ENCODE measurements at regions not wholly inside any gene's neighbourhood (a gene's known extent, or its start where the extent isn't known, plus 50 kb on each side); places are given as distances from the start of the nearest gene placed in this dataset.

GRCh38 chr4:18571301-18571761, 549.8 kb upstream of the LCORL start:
- Histone ChIP-seq H3K27me3 (ENCODE audit: control insufficient read depth, low read length) (no peaks in the 10 kb centered on the region), H3K4me3 (ENCODE audit: low read length) (no peak overlapping the region), H3K27ac (ENCODE audit: low read depth, low read length) (no peak overlapping the region), H3K79me2 (ENCODE audit: control insufficient read depth, low read length) (no peaks in the 10 kb centered on the region), H3F3A (ENCODE audit: control insufficient read depth, insufficient read depth) (no peaks in the 10 kb centered on the region), H3K4me2 (ENCODE audit: low read length) (no peak overlapping the region), H4K20me1 (ENCODE audit: control insufficient read depth, insufficient read depth, low read depth, low read length) (no peaks in the 10 kb centered on the region), H3K9me3 (ENCODE audit: control insufficient read depth, insufficient read depth, low read length) (no peaks in the 10 kb centered on the region), H3K36me3 (ENCODE audit: control insufficient read depth, low read length) (no peaks in the 10 kb centered on the region), H3K4me1 (ENCODE audit: control insufficient read depth, low read length) (no peaks in the 10 kb centered on the region), H3K9me2 (replicated peaks; ENCODE audit: control insufficient read depth, low read length) (no peaks in the 10 kb centered on the region)
- TF ChIP-seq EZH2phosphoT487 (IDR thresholded peaks at IDR 0.05; ENCODE audit: borderline replicate concordance, low read length) = no peak
- TF ChIP-seq, protein P1, sequence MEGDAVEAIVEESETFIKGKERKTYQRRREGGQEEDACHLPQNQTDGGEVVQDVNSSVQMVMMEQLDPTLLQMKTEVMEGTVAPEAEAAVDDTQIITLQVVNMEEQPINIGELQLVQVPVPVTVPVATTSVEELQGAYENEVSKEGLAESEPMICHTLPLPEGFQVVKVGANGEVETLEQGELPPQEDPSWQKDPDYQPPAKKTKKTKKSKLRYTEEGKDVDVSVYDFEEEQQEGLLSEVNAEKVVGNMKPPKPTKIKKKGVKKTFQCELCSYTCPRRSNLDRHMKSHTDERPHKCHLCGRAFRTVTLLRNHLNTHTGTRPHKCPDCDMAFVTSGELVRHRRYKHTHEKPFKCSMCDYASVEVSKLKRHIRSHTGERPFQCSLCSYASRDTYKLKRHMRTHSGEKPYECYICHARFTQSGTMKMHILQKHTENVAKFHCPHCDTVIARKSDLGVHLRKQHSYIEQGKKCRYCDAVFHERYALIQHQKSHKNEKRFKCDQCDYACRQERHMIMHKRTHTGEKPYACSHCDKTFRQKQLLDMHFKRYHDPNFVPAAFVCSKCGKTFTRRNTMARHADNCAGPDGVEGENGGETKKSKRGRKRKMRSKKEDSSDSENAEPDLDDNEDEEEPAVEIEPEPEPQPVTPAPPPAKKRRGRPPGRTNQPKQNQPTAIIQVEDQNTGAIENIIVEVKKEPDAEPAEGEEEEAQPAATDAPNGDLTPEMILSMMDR (IDR thresholded peaks at IDR 0.05; ENCODE audit: low read depth, low read length, poor library complexity, severe bottlenecking) = no peak

GRCh38 chr4:18570370-18570769, 548.8 kb upstream of the LCORL start:
- Histone ChIP-seq H3K4me2 (ENCODE audit: low read length) (no peak overlapping the region), H3K27ac (ENCODE audit: low read depth, low read length) (no peak overlapping the region), H3K36me3 (ENCODE audit: control insufficient read depth, low read length) (no peaks in the 10 kb centered on the region), H3F3A (ENCODE audit: control insufficient read depth, insufficient read depth) (no peaks in the 10 kb centered on the region), H3K79me2 (ENCODE audit: control insufficient read depth, low read length) (no peaks in the 10 kb centered on the region), H4K20me1 (ENCODE audit: control insufficient read depth, insufficient read depth, low read depth, low read length) (no peaks in the 10 kb centered on the region), H3K4me1 (ENCODE audit: control insufficient read depth, low read length) (no peaks in the 10 kb centered on the region), H3K9me2 (replicated peaks; ENCODE audit: control insufficient read depth, low read length) (no peaks in the 10 kb centered on the region), H3K4me3 (ENCODE audit: low read length) (no peak overlapping the region), H3K27me3 (ENCODE audit: control insufficient read depth, low read length) (no peaks in the 10 kb centered on the region), H3K9me3 (ENCODE audit: control insufficient read depth, insufficient read depth, low read length) (no peaks in the 10 kb centered on the region)
- TF ChIP-seq EZH2phosphoT487 (IDR thresholded peaks at IDR 0.05; ENCODE audit: borderline replicate concordance, low read length) = no peak
- TF ChIP-seq, protein P1 (IDR thresholded peaks at IDR 0.05; ENCODE audit: low read depth, low read length, poor library complexity, severe bottlenecking) = no peak

DNA sequence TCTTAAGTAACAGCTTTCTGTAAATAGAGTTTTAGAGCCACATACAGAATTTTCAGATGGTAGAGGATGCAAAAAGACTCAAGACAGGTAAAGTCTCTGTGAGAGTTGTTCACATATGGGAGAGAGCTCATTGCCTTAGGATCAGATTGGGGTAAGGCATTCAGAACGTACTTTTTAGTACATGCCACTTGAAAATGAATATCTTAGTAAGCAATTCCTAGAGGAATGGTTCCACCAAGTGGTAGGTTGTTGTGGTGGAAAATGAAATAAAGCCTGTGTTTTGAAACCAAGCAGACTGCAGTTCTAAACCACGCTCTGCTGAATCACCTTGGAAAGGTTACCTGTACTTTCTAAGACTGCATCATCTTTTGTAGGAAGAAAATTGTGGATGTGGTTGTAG, 547.0 kb upstream of the LCORL start:
- Histone ChIP-seq H3F3A (ENCODE audit: control insufficient read depth, insufficient read depth) (no peaks in the 10 kb centered on the region), H3K4me3 (ENCODE audit: low read length) (no peak overlapping the region), H3K79me2 (ENCODE audit: control insufficient read depth, low read length) (no peaks in the 10 kb centered on the region), H3K27ac (ENCODE audit: low read depth, low read length) (no peak overlapping the region), H3K9me2 (replicated peaks; ENCODE audit: control insufficient read depth, low read length) (no peaks in the 10 kb centered on the region), H3K4me2 (ENCODE audit: low read length) (no peak overlapping the region), H3K27me3 (ENCODE audit: control insufficient read depth, low read length) (no peaks in the 10 kb centered on the region), H4K20me1 (ENCODE audit: control insufficient read depth, insufficient read depth, low read depth, low read length) (no peaks in the 10 kb centered on the region), H3K9me3 (ENCODE audit: control insufficient read depth, insufficient read depth, low read length) (no peaks in the 10 kb centered on the region), H3K4me1 (ENCODE audit: control insufficient read depth, low read length) (no peaks in the 10 kb centered on the region), H3K36me3 (ENCODE audit: control insufficient read depth, low read length) (no peaks in the 10 kb centered on the region)
- TF ChIP-seq EZH2phosphoT487 (IDR thresholded peaks at IDR 0.05; ENCODE audit: borderline replicate concordance, low read length) = no peak
- TF ChIP-seq, protein P1 (IDR thresholded peaks at IDR 0.05; ENCODE audit: low read depth, low read length, poor library complexity, severe bottlenecking) = no peak

Measured in DOHH2 (cell line).